ENCODE measurements at regions not wholly inside any gene's neighbourhood (a gene's known extent, or its start where the extent isn't known, plus 50 kb on each side); places are given as distances from the start of the nearest gene placed in this dataset.

GRCh38 chr3:69452295-69452694 lies 66.4 kb upstream of the FRMD4B start:
- Histone ChIP-seq H3K9me3 (ENCODE audit: control insufficient read depth in 1 of 2, low read length in 2 of 2) (no peaks in the 10 kb centered on the region), H3K27ac (ENCODE audit: low read depth, low read length) (no peak overlapping the region), H3K4me1 (ENCODE audit: control insufficient read depth in 1 of 2, insufficient read depth in 2 of 2, low read length in 2 of 2) (peaks cover 0 to 4% of the 10 kb centered on the region in 2 donors), H3K4me3 (ENCODE audit: low read depth in 1 of 2, low read length in 2 of 2) (no peak overlapping the region), H3K36me3 (ENCODE audit: control insufficient read depth in 1 of 2, insufficient read depth in 2 of 2, low read length in 2 of 2) (no peaks in the 10 kb centered on the region), H3K27me3 (ENCODE audit: control insufficient read depth in 1 of 2, insufficient read depth in 2 of 2, low read length in 2 of 2) (no peaks in the 10 kb centered on the region), H3K9ac (ENCODE audit: low read depth in 1 of 2, low read length in 2 of 2) (no peak overlapping the region)

- Histone ChIP-seq H3K27me3 (ENCODE audit: control insufficient read depth in 1 of 2, insufficient read depth in 2 of 2, low read length in 2 of 2) (no peaks in the 10 kb centered on the region), H3K4me1 (ENCODE audit: control insufficient read depth in 1 of 2, insufficient read depth in 2 of 2, low read length in 2 of 2) (peaks cover 0 to 4% of the 10 kb centered on the region in 2 donors), H3K9me3 (ENCODE audit: control insufficient read depth in 1 of 2, low read length in 2 of 2) (no peaks in the 10 kb centered on the region), H3K4me3 (ENCODE audit: low read depth in 1 of 2, low read length in 2 of 2) (no peak overlapping the region), H3K27ac (ENCODE audit: low read depth, low read length) (no peak overlapping the region), H3K36me3 (ENCODE audit: control insufficient read depth in 1 of 2, insufficient read depth in 2 of 2, low read length in 2 of 2) (no peaks in the 10 kb centered on the region), H3K9ac (ENCODE audit: low read depth in 1 of 2, low read length in 2 of 2) (no peak overlapping the region)
Observed at GRCh38 chr3:69451594-69451993, 65.7 kb upstream of the FRMD4B start.

- Histone ChIP-seq H3K27me3 (ENCODE audit: control insufficient read depth in 1 of 2, insufficient read depth in 2 of 2, low read length in 2 of 2) (no peaks in the 10 kb centered on the region), H3K9ac (ENCODE audit: low read depth in 1 of 2, low read length in 2 of 2) (no peak overlapping the region), H3K27ac (ENCODE audit: low read depth, low read length) (no peak overlapping the region), H3K36me3 (ENCODE audit: control insufficient read depth in 1 of 2, insufficient read depth in 2 of 2, low read length in 2 of 2) (no peaks in the 10 kb centered on the region), H3K4me1 (ENCODE audit: control insufficient read depth in 1 of 2, insufficient read depth in 2 of 2, low read length in 2 of 2) (peaks cover 0 to 4% of the 10 kb centered on the region in 2 donors), H3K4me3 (ENCODE audit: low read depth in 1 of 2, low read length in 2 of 2) (no peak overlapping the region), H3K9me3 (ENCODE audit: control insufficient read depth in 1 of 2, low read length in 2 of 2) (no peaks in the 10 kb centered on the region)
Observed at GRCh38 chr3:69448877-69449276, 63.0 kb upstream of the FRMD4B start.

GRCh38 chr3:69446402-69447072 lies 60.6 kb upstream of the FRMD4B start:
- Histone ChIP-seq H3K9ac (ENCODE audit: low read depth in 1 of 2, low read length in 2 of 2) (no peak overlapping the region), H3K4me1 (ENCODE audit: control insufficient read depth in 1 of 2, insufficient read depth in 2 of 2, low read length in 2 of 2) (no peaks in the 10 kb centered on the region), H3K4me3 (ENCODE audit: low read depth in 1 of 2, low read length in 2 of 2) (no peak overlapping the region), H3K27me3 (ENCODE audit: control insufficient read depth in 1 of 2, insufficient read depth in 2 of 2, low read length in 2 of 2) (no peaks in the 10 kb centered on the region), H3K36me3 (ENCODE audit: control insufficient read depth in 1 of 2, insufficient read depth in 2 of 2, low read length in 2 of 2) (no peaks in the 10 kb centered on the region), H3K9me3 (ENCODE audit: control insufficient read depth in 1 of 2, low read length in 2 of 2) (no peaks in the 10 kb centered on the region), H3K27ac (ENCODE audit: low read depth, low read length) (no peak overlapping the region)

- no peak overlapping the region for H3K27ac ChIP-seq (ENCODE audit: low read depth, low read length)
Observed at GRCh38 chr3:69445498-69445897, 59.6 kb upstream of the FRMD4B start.

GRCh38 chr3:69445024-69445423 lies 59.1 kb upstream of the FRMD4B start:
- H3K27ac ChIP-seq (ENCODE audit: low read depth, low read length) = no peak overlapping the region
- no peaks in the 10 kb centered on the region for H3K27me3 ChIP-seq (ENCODE audit: control insufficient read depth in 1 of 2, insufficient read depth in 2 of 2, low read length in 2 of 2)
- no peaks in the 10 kb centered on the region for H3K9me3 ChIP-seq (ENCODE audit: control insufficient read depth in 1 of 2, low read length in 2 of 2)
- H3K36me3 ChIP-seq (ENCODE audit: control insufficient read depth in 1 of 2, insufficient read depth in 2 of 2, low read length in 2 of 2) = no peaks in the 10 kb centered on the region
- H3K9ac ChIP-seq (ENCODE audit: low read depth in 1 of 2, low read length in 2 of 2) = no peak overlapping the region
- H3K4me3 ChIP-seq (ENCODE audit: low read depth in 1 of 2, low read length in 2 of 2) = peak overlapping the region in 1 of 2 donors; percentile 8
- no peaks in the 10 kb centered on the region for H3K4me1 ChIP-seq (ENCODE audit: control insufficient read depth in 1 of 2, insufficient read depth in 2 of 2, low read length in 2 of 2)

More at GRCh38 chr3:69445498-69445897, 59.6 kb upstream of the FRMD4B start:
- Histone ChIP-seq H3K27me3 (ENCODE audit: control insufficient read depth in 1 of 2, insufficient read depth in 2 of 2, low read length in 2 of 2) (no peaks in the 10 kb centered on the region), H3K9me3 (ENCODE audit: control insufficient read depth in 1 of 2, low read length in 2 of 2) (no peaks in the 10 kb centered on the region), H3K4me1 (ENCODE audit: control insufficient read depth in 1 of 2, insufficient read depth in 2 of 2, low read length in 2 of 2) (no peaks in the 10 kb centered on the region), H3K4me3 (ENCODE audit: low read depth in 1 of 2, low read length in 2 of 2) (no peak overlapping the region), H3K36me3 (ENCODE audit: control insufficient read depth in 1 of 2, insufficient read depth in 2 of 2, low read length in 2 of 2) (no peaks in the 10 kb centered on the region), H3K9ac (ENCODE audit: low read depth in 1 of 2, low read length in 2 of 2) (no peak overlapping the region)

- no peaks in the 10 kb centered on the region for H3K9me3 ChIP-seq (ENCODE audit: control insufficient read depth in 1 of 2, low read length in 2 of 2)
- no peak overlapping the region for H3K4me3 ChIP-seq (ENCODE audit: low read depth in 1 of 2, low read length in 2 of 2)
- H3K9ac ChIP-seq (ENCODE audit: low read depth in 1 of 2, low read length in 2 of 2) = no peak overlapping the region
- no peaks in the 10 kb centered on the region for H3K36me3 ChIP-seq (ENCODE audit: control insufficient read depth in 1 of 2, insufficient read depth in 2 of 2, low read length in 2 of 2)
- no peak overlapping the region for H3K27ac ChIP-seq (ENCODE audit: low read depth, low read length)
- H3K27me3 ChIP-seq (ENCODE audit: control insufficient read depth in 1 of 2, insufficient read depth in 2 of 2, low read length in 2 of 2) = no peaks in the 10 kb centered on the region
- H3K4me1 ChIP-seq (ENCODE audit: control insufficient read depth in 1 of 2, insufficient read depth in 2 of 2, low read length in 2 of 2) = peaks cover 0 to 3% of the 10 kb centered on the region in 2 donors
Observed at GRCh38 chr3:69443457-69443920, 57.6 kb upstream of the FRMD4B start.

DNA sequence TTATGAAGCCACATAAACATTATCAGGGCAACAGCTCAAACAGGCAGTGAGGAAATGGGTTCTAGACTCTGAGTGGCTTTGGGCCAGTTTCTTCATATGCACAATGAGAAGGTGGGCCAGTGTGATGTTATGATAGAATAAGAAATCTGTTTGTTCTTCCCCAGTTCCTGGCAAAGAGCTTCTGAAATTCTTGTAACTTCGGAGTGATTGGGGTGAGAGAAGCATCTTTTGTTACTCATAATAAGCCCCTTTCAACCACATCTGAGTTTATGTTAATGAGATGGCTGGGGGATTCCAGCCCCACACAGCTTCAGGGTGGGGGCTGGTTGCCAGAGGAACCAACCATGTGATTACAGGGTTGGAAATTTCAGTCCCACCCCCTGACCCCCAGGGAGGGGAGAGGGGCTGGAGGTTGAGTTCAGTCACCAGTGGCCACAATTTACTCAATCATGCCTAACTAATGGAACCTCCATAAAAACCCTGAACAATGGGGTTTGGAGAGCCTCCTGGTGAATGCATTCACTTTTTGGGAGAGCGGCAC lies 57.0 kb upstream of the FRMD4B start:
- no peak overlapping the region for H3K27ac ChIP-seq (ENCODE audit: low read depth, low read length)
- H3K9ac ChIP-seq (ENCODE audit: low read depth in 1 of 2, low read length in 2 of 2) = no peak overlapping the region
- no peak overlapping the region for H3K4me3 ChIP-seq (ENCODE audit: low read depth in 1 of 2, low read length in 2 of 2)
- peaks cover 0 to 3% of the 10 kb centered on the region in 2 donors for H3K4me1 ChIP-seq (ENCODE audit: control insufficient read depth in 1 of 2, insufficient read depth in 2 of 2, low read length in 2 of 2)
- no peaks in the 10 kb centered on the region for H3K36me3 ChIP-seq (ENCODE audit: control insufficient read depth in 1 of 2, insufficient read depth in 2 of 2, low read length in 2 of 2)
- H3K27me3 ChIP-seq (ENCODE audit: control insufficient read depth in 1 of 2, insufficient read depth in 2 of 2, low read length in 2 of 2) = no peaks in the 10 kb centered on the region
- no peaks in the 10 kb centered on the region for H3K9me3 ChIP-seq (ENCODE audit: control insufficient read depth in 1 of 2, low read length in 2 of 2)

DNA sequence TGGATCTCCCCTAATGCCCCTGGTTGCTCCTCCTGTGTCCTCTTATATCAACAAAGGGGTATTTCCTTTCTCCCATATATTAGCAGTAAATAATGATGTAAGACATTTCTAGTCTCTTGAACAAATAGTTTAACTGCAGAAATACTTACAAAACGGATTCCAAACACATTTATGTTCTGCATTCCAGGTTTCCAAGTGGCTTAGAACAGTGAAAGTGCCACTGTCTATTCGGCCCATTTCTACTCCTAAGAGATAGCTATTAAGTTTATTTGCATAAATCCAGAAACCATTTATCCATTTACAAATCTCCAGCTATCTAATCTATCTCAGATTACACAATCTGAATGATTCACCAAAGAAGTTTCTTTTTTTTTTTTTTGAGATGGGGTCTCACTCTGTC lies 55.8 kb upstream of the FRMD4B start:
- H3K9me3 ChIP-seq (ENCODE audit: control insufficient read depth in 1 of 2, low read length in 2 of 2) = no peaks in the 10 kb centered on the region
- peaks cover 0 to 3% of the 10 kb centered on the region in 2 donors for H3K4me1 ChIP-seq (ENCODE audit: control insufficient read depth in 1 of 2, insufficient read depth in 2 of 2, low read length in 2 of 2)
- H3K4me3 ChIP-seq (ENCODE audit: low read depth in 1 of 2, low read length in 2 of 2) = no peak overlapping the region
- no peak overlapping the region for H3K9ac ChIP-seq (ENCODE audit: low read depth in 1 of 2, low read length in 2 of 2)
- H3K27ac ChIP-seq (ENCODE audit: low read depth, low read length) = no peak overlapping the region
- no peaks in the 10 kb centered on the region for H3K27me3 ChIP-seq (ENCODE audit: control insufficient read depth in 1 of 2, insufficient read depth in 2 of 2, low read length in 2 of 2)
- H3K36me3 ChIP-seq (ENCODE audit: control insufficient read depth in 1 of 2, insufficient read depth in 2 of 2, low read length in 2 of 2) = no peaks in the 10 kb centered on the region

DNA sequence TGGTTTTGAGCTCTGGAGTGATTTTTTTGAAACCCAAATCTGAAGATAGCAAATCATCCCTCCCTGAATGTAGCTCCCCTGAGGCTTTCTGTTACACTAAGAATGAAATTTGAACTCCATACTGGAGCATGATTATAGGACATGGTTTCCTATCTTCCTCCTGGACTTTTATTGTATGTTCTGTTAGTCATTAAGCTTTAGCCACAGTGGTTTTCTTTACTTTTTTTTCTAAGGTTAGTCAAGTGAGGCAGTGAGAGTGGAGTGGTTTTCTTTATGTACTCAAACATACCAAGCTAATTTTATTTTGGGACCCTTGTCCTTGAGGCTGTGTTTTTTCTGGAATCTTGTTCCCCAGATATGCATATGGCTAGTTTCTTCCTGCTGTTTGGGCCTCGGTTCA lies 55.2 kb upstream of the FRMD4B start:
- H3K4me1 ChIP-seq (ENCODE audit: control insufficient read depth in 1 of 2, insufficient read depth in 2 of 2, low read length in 2 of 2) = peaks cover 0 to 3% of the 10 kb centered on the region in 2 donors
- no peaks in the 10 kb centered on the region for H3K36me3 ChIP-seq (ENCODE audit: control insufficient read depth in 1 of 2, insufficient read depth in 2 of 2, low read length in 2 of 2)
- no peak overlapping the region for H3K4me3 ChIP-seq (ENCODE audit: low read depth in 1 of 2, low read length in 2 of 2)
- no peak overlapping the region for H3K27ac ChIP-seq (ENCODE audit: low read depth, low read length)
- no peaks in the 10 kb centered on the region for H3K9me3 ChIP-seq (ENCODE audit: control insufficient read depth in 1 of 2, low read length in 2 of 2)
- no peak overlapping the region for H3K9ac ChIP-seq (ENCODE audit: low read depth in 1 of 2, low read length in 2 of 2)
- no peaks in the 10 kb centered on the region for H3K27me3 ChIP-seq (ENCODE audit: control insufficient read depth in 1 of 2, insufficient read depth in 2 of 2, low read length in 2 of 2)

Data from duodenal mucosa (tissue), 2 donors.